IMR-90 (cell line): ENCODE measurements at regions not wholly inside any gene's neighbourhood (a gene's known extent, or its start where the extent isn't known, plus 50 kb on each side); places are given as distances from the start of the nearest gene placed in this dataset.

Source experiments
- ATAC-seq: fragments of 200-7000 bp; cut with Tn5 transposase; 2 replicates; pipeline ENCODE4 v1.9.1; 2020; ENCODE audit warnings: low read depth, mild to moderate bottlenecking, moderate library complexity
- BruUV-seq: library from RNA; stranded (reverse); fragments of 400-500 nt; replicated peaks from 2 replicates; lab custom pipeline; 2021; lab: Mats Ljungman, UMichigan
- CTCF ChIA-PET: fragments of 300-600 bp; formaldehyde crosslinking; extraction: SDS; loops from one replicate; lab custom pipeline; 2021; ENCODE audit warnings: antibody characterized with exemption; lab: Yijun Ruan, JAX
- POLR2A ChIA-PET: fragments of 300-600 bp; sonication (Branson Sonifier 250); formaldehyde crosslinking; loops from one replicate; lab custom pipeline; 2022; ENCODE audit warnings: antibody characterized with exemption; ENCODE audit not compliant: unreplicated experiment; lab: Charles Lee
- DNase-seq: peaks from one replicate; pipeline ENCODE4 v3.0.0; 2013
- H2AFZ ChIP-seq: replicated peaks from 2 replicates; pipeline ENCODE3; 2013; ENCODE audit warnings: low read length, mild to moderate bottlenecking; ENCODE audit not compliant: poor library complexity
- H2AK5ac ChIP-seq: 2 replicates; pipeline ENCODE4 v1.6.1; 2013; ENCODE audit warnings: low read depth, low read length, inconsistent platforms
- H2AK9ac ChIP-seq: replicated peaks from 2 replicates; pipeline ENCODE3; 2013; ENCODE audit warnings: mild to moderate bottlenecking, low read depth, low read length, moderate library complexity; ENCODE audit not compliant: poor library complexity
- H2BK120ac ChIP-seq: 2 replicates; pipeline ENCODE4 v1.6.1; 2013; ENCODE audit warnings: low read depth, low read length, inconsistent platforms
- H2BK15ac ChIP-seq: 3 replicates; pipeline ENCODE4 v1.6.1; 2013; ENCODE audit warnings: low read depth, low read length, inconsistent platforms
- H2BK20ac ChIP-seq: 2 replicates; pipeline ENCODE4 v1.6.1; 2013; ENCODE audit warnings: low read depth, mild to moderate bottlenecking, inconsistent platforms, low read length, moderate library complexity
- H2BK5ac ChIP-seq: 2 replicates; pipeline ENCODE4 v1.6.1; 2013; ENCODE audit warnings: mild to moderate bottlenecking, low read depth, low read length, inconsistent platforms; ENCODE audit not compliant: poor library complexity, severe bottlenecking
- H3K14ac ChIP-seq: replicated peaks from 2 replicates; pipeline ENCODE4 v1.6.1; 2013; ENCODE audit warnings: low read depth, low read length, inconsistent platforms
- H3K18ac ChIP-seq: 2 replicates; pipeline ENCODE4 v1.6.1; 2013; ENCODE audit warnings: low read depth, low read length, control low read depth
- H3K23ac ChIP-seq: 2 replicates; pipeline ENCODE4 v1.6.1; 2013; ENCODE audit warnings: low read depth, low read length, inconsistent platforms
- H3K27ac ChIP-seq: 2 replicates; pipeline ENCODE4 v1.5.1; 2013; ENCODE audit warnings: mild to moderate bottlenecking, control low read depth, low read length; ENCODE audit not compliant: insufficient read depth
- H3K27me3 ChIP-seq: 2 replicates; pipeline ENCODE4 v1.6.1; 2013; ENCODE audit warnings: low read length; ENCODE audit not compliant: control insufficient read depth, insufficient read depth
- H3K36me3 ChIP-seq: 2 replicates; pipeline ENCODE4 v1.6.1; 2013; ENCODE audit warnings: low read length, mixed read lengths; ENCODE audit not compliant: control insufficient read depth, insufficient read depth
- H3K4ac ChIP-seq: 2 replicates; pipeline ENCODE4 v1.6.1; 2013; ENCODE audit warnings: low read depth, low read length, inconsistent platforms
- H3K4me1 ChIP-seq: 2 replicates; pipeline ENCODE4 v1.6.1; 2013; ENCODE audit warnings: low read length, mixed read lengths; ENCODE audit not compliant: control insufficient read depth, insufficient read depth
- H3K4me2 ChIP-seq: 2 replicates; pipeline ENCODE4 v1.6.1; 2013; ENCODE audit warnings: low read depth, mild to moderate bottlenecking, control low read depth, low read length, moderate library complexity
- H3K4me3 ChIP-seq: 2 replicates; pipeline ENCODE4 v1.5.1; 2013; ENCODE audit warnings: low read depth, mild to moderate bottlenecking, control low read depth, low read length, moderate library complexity; ENCODE audit not compliant: insufficient read depth
- H3K56ac ChIP-seq: 2 replicates; pipeline ENCODE4 v1.6.1; 2013; ENCODE audit warnings: low read length, inconsistent platforms; ENCODE audit not compliant: insufficient read depth; ENCODE audit errors: extremely low read depth
- H3K79me1 ChIP-seq, 2 experiments: 2 replicates each; pipeline ENCODE4 v1.6.1; 2013; ENCODE audit warnings: low read length in 2 of 2, inconsistent platforms in 1 of 2, low read depth in 1 of 2
- H3K9ac ChIP-seq: 2 replicates; pipeline ENCODE4 v1.6.1; 2013; ENCODE audit warnings: low read depth, low read length, control low read depth
- H3K9me1 ChIP-seq: 2 replicates; pipeline ENCODE4 v1.6.1; 2013; ENCODE audit warnings: low read length, inconsistent platforms; ENCODE audit not compliant: insufficient read depth
- H3K9me3 ChIP-seq: 2 replicates; pipeline ENCODE4 v1.6.1; 2013; ENCODE audit warnings: low read length; ENCODE audit not compliant: control insufficient read depth, insufficient read depth
- H4K20me1 ChIP-seq: 2 replicates; pipeline ENCODE4 v1.6.1; 2013; ENCODE audit warnings: low read length, inconsistent platforms; ENCODE audit not compliant: insufficient read depth
- H4K5ac ChIP-seq: 2 replicates; pipeline ENCODE4 v1.6.1; 2013; ENCODE audit warnings: mild to moderate bottlenecking, low read depth, low read length, control low read depth
- H4K8ac ChIP-seq, 2 experiments: 2 replicates each; pipeline ENCODE4 v1.6.1; 2013; ENCODE audit warnings: low read depth in 2 of 2, low read length in 2 of 2, control low read depth in 1 of 2, inconsistent platforms in 1 of 2
- H4K91ac ChIP-seq: 2 replicates; pipeline ENCODE4 v1.6.1; 2013; ENCODE audit warnings: low read depth, low read length, inconsistent platforms; ENCODE audit not compliant: insufficient read depth
- BHLHE40 ChIP-seq: fragments of 150-350 bp; IDR thresholded peaks from 2 replicates; pipeline ENCODE4 v1.6.1; 2016; ENCODE audit warnings: mild to moderate bottlenecking, low read depth, low read length
- FOS ChIP-seq: fragments of 150-350 bp; IDR thresholded peaks from 2 replicates; pipeline ENCODE4 v1.6.1; 2016; ENCODE audit warnings: low read depth, low read length
- MXI1 ChIP-seq: IDR thresholded peaks from 2 replicates; pipeline ENCODE4 v1.6.1; 2012; ENCODE audit warnings: low read depth, mild to moderate bottlenecking, low read length, moderate library complexity, borderline replicate concordance
- RCOR1 ChIP-seq: IDR thresholded peaks from 2 replicates; pipeline ENCODE4 v1.6.1; 2012; ENCODE audit warnings: mild to moderate bottlenecking, low read length, improper control_type of control experiment; ENCODE audit not compliant: insufficient replicate concordance
- RFX5 ChIP-seq: IDR thresholded peaks from 2 replicates; pipeline ENCODE4 v1.8.0; 2012; ENCODE audit warnings: low read depth, mild to moderate bottlenecking, low read length, moderate library complexity
- SMC3 ChIP-seq: fragments of 150-350 bp; IDR thresholded peaks from 2 replicates; pipeline ENCODE4 v1.6.1; 2016; ENCODE audit warnings: low read depth, mild to moderate bottlenecking, antibody characterized with exemption, low read length, moderate library complexity
- WGBS, 2 experiments: methylation state at CpG; one replicate each; pipeline versions ENCODE4 v1.1.5 to v1.1.7; 2013; ENCODE audit warnings: missing lambda C conversion rate in 2 of 2; ENCODE audit not compliant: insufficient read length in 1 of 2; ENCODE audit errors: extremely low coverage in 2 of 2; 5-methylcytosine and 5-hydroxymethylcytosine counted together
- dilution Hi-C: fragments of 300-500 bp; cut with HindIII; formaldehyde crosslinking; loops from one replicate; pipeline ENCODE4 v1.14.3; 2018; ENCODE audit warnings: low sequenced_read_pairs; ENCODE audit not compliant: unreplicated experiment
- in situ Hi-C: fragments of 300-500 bp; cut with MboI; formaldehyde crosslinking; loops from 3 replicates; pipeline ENCODE4 v1.14.3; 2019; ENCODE audit warnings: low sequenced_read_pairs, inconsistent platforms, mixed read lengths
- intact Hi-C: fragments of 100-400 bp; cut with micrococcal nuclease; formaldehyde crosslinking; loops from 2 replicates; pipeline ENCODE4 v1.10.0; 2022
- TF ChIP-seq, protein P1 (sequence below): conservative IDR thresholded peaks from 2 replicates; pipeline ENCODE4 v1.5.1; 2012; ENCODE audit warnings: mild to moderate bottlenecking, low read depth, low read length, improper control_type of control experiment
- TF ChIP-seq, protein P2 (sequence below): fragments of 150-350 bp; IDR thresholded peaks from 2 replicates; pipeline ENCODE4 v1.6.1; 2017; ENCODE audit warnings: mild to moderate bottlenecking, antibody characterized with exemption, low read length, low read depth

DNA sequence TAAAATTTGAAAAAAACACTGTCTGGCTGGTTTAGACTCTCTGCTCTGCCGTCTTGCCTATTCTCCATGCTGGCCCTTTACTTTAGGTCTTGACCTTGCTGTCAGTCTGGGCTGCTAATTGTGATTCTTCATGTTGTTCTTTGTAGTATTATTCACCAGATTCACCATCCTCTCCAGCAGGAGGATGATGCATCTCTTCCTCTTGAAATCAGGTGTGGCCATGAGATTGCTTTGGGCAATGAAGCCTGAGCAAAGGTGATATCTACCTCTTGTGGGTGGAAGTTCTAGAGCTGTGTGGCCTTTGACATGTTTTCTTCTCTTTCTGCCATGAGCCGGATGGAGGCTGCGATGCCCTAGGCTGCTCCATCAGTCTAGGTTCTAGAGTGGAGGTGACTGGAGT lies 51.3 kb upstream of the ITPRID1 start:
- in situ Hi-C loops: no loop called here
- H3K79me1 ChIP-seq: no peaks in the 10 kb centered on the region
- TF ChIP-seq SMC3 (no peak), FOS (no peak), BHLHE40 (no peak), RFX5 (no peak), RCOR1 (no peak), MXI1 (no peak)
- TF ChIP-seq, protein P1, sequence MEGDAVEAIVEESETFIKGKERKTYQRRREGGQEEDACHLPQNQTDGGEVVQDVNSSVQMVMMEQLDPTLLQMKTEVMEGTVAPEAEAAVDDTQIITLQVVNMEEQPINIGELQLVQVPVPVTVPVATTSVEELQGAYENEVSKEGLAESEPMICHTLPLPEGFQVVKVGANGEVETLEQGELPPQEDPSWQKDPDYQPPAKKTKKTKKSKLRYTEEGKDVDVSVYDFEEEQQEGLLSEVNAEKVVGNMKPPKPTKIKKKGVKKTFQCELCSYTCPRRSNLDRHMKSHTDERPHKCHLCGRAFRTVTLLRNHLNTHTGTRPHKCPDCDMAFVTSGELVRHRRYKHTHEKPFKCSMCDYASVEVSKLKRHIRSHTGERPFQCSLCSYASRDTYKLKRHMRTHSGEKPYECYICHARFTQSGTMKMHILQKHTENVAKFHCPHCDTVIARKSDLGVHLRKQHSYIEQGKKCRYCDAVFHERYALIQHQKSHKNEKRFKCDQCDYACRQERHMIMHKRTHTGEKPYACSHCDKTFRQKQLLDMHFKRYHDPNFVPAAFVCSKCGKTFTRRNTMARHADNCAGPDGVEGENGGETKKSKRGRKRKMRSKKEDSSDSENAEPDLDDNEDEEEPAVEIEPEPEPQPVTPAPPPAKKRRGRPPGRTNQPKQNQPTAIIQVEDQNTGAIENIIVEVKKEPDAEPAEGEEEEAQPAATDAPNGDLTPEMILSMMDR: no peak
- TF ChIP-seq, protein P2, sequence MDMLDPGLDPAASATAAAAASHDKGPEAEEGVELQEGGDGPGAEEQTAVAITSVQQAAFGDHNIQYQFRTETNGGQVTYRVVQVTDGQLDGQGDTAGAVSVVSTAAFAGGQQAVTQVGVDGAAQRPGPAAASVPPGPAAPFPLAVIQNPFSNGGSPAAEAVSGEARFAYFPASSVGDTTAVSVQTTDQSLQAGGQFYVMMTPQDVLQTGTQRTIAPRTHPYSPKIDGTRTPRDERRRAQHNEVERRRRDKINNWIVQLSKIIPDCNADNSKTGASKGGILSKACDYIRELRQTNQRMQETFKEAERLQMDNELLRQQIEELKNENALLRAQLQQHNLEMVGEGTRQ: no peak
- H2AK9ac ChIP-seq: no peak overlapping the region
- H3K14ac ChIP-seq: no peak overlapping the region
- H4K20me1 ChIP-seq: no peaks in the 10 kb centered on the region
- no peak overlapping the region for H3K9ac ChIP-seq
- H3K4me2 ChIP-seq: no peak overlapping the region
- no peak overlapping the region for H3K4me3 ChIP-seq
- H3K9me1 ChIP-seq: no peaks in the 10 kb centered on the region
- no peaks in the 10 kb centered on the region for H3K4me1 ChIP-seq
- ATAC-seq: no peak
- H2BK120ac ChIP-seq: no peak overlapping the region
- dilution Hi-C loops: no loop called here
- H3K23ac ChIP-seq: no peak overlapping the region
- H2AFZ ChIP-seq: no peak overlapping the region
- H3K36me3 ChIP-seq: no peaks in the 10 kb centered on the region
- no peaks in the 10 kb centered on the region for H3K9me3 ChIP-seq
- no peak overlapping the region for H2AK5ac ChIP-seq
- WGBS, 2 experiments: no CpG with 5 or more reads among the region's 3 CpGs
- no peak overlapping the region for H4K8ac ChIP-seq
- no peak overlapping the region for H2BK15ac ChIP-seq
- DNase-seq: no peak
- H4K91ac ChIP-seq: no peak overlapping the region
- POLR2A ChIA-PET: no interaction called here
- no TSS peak for BruUV-seq
- H2BK20ac ChIP-seq: no peak overlapping the region
- no peak overlapping the region for H3K4ac ChIP-seq
- CTCF ChIA-PET: no interaction called here
- no peak overlapping the region for H4K5ac ChIP-seq
- no peak overlapping the region for H3K27ac ChIP-seq
- no peak overlapping the region for H3K56ac ChIP-seq
- no peak overlapping the region for H3K18ac ChIP-seq
- H3K27me3 ChIP-seq: no peaks in the 10 kb centered on the region
- intact Hi-C loops: no loop called here
- H2BK5ac ChIP-seq: no peak overlapping the region
